Fibroblast of pulmonary artery (primary cell): ENCODE measurements at regions not wholly inside any gene's neighbourhood (a gene's known extent, or its start where the extent isn't known, plus 50 kb on each side); places are given as distances from the start of the nearest gene placed in this dataset.
"Not testable (repeated sequence)": the region's sequence is repeated elsewhere in the genome, so short reads cannot be mapped to it uniquely, and the experiment has no call there.

Experiments used
- DNase-seq: peaks from one replicate; pipeline ENCODE4 v3.0.0-alpha.2; 2010; ENCODE audit warnings: low read depth
- H3K4me3 ChIP-seq: replicated peaks from 2 replicates; pipeline ENCODE4 v1.5.1; 2011; ENCODE audit warnings: low read depth, mild to moderate bottlenecking, control low read depth, low read length, moderate library complexity
- TF ChIP-seq, protein P1 (sequence below): IDR thresholded peaks from 2 replicates; pipeline ENCODE4 v1.5.1; 2011; ENCODE audit warnings: mild to moderate bottlenecking, control low read depth, low read length, inconsistent platforms; ENCODE audit errors: missing control alignments

DNA sequence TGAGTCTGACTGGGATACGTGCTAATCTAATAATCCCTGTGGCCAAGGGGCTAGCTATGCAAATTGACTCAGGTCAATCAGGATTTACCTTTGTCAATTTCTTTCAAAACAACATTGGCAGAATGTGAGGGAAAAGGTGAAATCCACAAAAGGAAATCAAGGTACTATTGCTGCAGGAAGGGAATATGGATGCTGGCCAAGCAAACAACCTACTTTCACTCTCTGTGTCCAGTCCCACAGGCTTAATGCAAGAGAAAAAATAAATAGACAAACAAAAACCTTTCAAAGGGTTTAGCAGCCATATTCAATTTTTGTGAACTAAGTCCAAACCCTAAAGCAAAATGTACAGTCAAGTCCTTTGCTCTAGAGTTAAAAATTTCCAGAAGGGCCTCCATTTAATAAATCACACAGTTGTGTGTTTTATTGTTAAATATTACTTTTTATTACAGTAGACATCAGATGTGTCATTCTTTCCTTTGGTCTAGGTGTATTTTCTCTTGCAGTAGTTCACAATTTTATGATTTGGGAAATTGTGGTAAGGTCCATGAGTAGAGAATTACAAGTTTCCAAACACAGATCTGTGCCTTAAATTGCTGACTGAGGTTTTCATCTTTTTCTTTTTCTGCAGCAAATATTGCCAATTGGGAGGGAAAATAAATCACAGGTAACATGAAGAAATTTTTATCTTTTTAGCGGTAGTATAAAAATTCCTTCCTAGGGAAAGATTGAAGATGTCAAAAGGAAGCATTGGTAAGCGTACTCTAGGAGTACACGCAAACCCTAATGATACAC, 309.1 kb downstream of the DMAC1 start:
- no peak overlapping the region for H3K4me3 ChIP-seq
- TF ChIP-seq, protein P1, sequence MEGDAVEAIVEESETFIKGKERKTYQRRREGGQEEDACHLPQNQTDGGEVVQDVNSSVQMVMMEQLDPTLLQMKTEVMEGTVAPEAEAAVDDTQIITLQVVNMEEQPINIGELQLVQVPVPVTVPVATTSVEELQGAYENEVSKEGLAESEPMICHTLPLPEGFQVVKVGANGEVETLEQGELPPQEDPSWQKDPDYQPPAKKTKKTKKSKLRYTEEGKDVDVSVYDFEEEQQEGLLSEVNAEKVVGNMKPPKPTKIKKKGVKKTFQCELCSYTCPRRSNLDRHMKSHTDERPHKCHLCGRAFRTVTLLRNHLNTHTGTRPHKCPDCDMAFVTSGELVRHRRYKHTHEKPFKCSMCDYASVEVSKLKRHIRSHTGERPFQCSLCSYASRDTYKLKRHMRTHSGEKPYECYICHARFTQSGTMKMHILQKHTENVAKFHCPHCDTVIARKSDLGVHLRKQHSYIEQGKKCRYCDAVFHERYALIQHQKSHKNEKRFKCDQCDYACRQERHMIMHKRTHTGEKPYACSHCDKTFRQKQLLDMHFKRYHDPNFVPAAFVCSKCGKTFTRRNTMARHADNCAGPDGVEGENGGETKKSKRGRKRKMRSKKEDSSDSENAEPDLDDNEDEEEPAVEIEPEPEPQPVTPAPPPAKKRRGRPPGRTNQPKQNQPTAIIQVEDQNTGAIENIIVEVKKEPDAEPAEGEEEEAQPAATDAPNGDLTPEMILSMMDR = no peak
- no peak for DNase-seq

DNA sequence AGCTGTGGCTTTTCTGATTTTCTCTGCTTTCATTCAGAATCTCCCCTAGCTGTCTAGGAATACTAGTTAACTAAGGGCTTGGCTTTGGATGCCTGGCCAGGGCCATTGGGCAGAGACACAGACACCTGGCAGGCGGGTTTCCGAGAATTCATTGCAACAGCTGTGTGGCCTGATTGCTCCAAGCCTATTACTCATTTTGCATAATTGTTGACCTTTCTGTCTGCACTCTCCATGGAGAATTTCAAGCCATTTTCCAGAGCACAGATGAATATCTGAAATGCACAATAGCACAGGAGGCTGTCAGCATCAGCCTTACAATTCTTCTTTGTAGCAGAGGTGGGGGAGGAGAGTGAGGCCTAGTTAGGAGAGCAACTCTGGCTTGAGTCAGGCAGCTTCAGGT, 310.5 kb downstream of the DMAC1 start:
- TF ChIP-seq, protein P1 = no peak
- H3K4me3 ChIP-seq = no peak overlapping the region
- DNase-seq = no peak

DNA sequence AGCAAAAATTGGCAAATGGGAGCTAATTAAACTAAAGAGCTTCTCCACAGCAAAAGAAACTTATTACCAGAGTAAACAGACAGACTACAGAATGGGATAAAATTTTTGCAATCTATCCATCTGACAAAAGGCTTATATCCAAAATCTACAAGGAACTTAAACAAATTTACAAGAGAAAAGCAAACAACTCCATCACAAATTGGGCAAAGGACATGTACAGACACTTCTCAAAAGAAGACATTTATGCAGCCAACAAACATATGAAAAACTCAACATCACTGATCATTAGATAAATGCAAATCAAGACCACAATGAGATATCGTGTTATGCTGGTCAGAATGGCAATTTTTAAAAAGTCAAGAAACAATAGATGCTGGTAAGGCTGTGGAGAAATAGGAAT, 315.6 kb downstream of the DMAC1 start:
- not testable (repeated sequence) for H3K4me3 ChIP-seq

DNA sequence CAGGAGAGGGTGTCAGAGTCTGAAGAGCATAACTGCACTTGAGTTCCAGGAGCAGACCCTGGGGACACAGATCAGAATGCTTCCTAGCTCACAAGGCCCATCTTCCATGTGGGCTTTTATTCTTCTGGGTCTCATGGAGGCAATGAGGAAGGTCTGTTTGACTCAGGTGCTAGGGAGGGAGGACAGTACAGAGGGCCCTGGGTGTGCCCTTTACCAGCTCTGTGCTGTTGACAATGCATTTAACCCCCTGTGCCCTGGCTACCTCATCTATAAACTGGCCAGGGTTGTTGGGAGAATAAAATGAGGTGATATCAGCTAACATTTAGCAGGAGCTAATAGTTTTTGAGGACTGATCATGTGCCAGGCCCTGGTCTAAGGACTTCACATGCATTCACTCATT, 318.0 kb downstream of the DMAC1 start:
- TF ChIP-seq, protein P1 = no peak

More for the DNA sequence above, 315.6 kb downstream of the DMAC1 start:
- DNase-seq = not testable (repeated sequence)

DNA sequence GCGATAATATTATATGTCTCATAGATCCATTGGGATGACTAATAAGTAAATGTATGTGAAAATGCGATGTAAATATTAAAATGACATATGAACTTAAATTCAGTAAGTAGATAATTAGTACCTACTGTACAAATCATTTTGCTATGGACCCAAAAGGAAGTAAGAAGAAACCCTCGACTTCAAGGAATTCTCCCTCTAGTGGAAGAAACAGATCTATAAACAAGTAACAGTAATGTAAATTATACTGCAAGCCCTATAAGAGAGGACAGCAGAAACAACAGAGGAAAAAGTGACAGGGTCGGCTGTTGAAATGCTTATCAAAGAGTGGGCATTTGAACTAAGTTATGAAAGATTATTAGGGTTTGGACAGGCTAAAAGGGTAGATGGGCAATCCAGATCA, 320.3 kb downstream of the DMAC1 start:
- H3K4me3 ChIP-seq = no peak overlapping the region
- DNase-seq = no peak
- TF ChIP-seq, protein P1 = no peak

More for the DNA sequence above, 318.0 kb downstream of the DMAC1 start:
- no peak overlapping the region for H3K4me3 ChIP-seq
- no peak for DNase-seq

DNA sequence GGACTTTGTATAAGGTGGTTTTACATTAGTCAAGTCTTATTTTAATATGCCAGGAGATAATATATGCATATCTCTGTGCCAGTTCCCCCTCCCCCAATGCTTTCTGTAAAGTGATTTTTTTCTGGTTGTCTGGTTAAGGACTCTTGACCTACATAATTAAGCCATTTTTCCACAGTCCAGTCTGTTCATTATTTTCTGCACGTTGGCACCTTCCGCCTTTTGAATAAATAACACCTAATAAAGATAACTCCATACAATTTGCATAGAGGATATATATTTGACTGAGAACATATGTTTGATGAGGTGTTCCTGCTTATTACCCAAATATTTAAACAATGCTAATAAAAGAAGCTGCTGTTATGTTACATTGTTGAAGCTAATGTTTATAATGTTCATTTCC, 320.9 kb downstream of the DMAC1 start:
- H3K4me3 ChIP-seq = no peak overlapping the region
- no peak for DNase-seq
- TF ChIP-seq, protein P1 = no peak

DNA sequence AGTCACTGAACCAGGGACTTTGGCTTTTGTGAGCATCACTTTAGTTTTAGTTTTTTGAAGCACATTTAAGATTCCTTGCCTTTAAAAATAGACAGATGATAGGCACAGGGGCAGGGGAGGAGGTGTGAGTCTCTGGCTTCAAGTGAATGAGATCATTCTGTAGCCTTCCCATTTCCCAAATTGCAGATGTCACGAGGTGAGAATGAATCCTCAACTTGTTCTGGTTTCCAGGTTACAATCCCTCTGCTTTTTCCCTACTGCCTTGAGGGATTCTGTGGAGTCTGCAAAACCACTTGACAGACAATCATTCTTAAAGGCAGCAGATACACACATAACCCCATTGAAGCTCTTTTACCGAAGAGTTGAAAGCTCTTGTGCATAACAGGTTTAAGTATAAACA, 332.4 kb downstream of the DMAC1 start:
- no peak for DNase-seq
- TF ChIP-seq, protein P1 = no peak
- H3K4me3 ChIP-seq = no peak overlapping the region
